IPS-18c (cell line): ENCODE measurements at regions not wholly inside any gene's neighbourhood (a gene's known extent, or its start where the extent isn't known, plus 50 kb on each side); places are given as distances from the start of the nearest gene placed in this dataset.
"Not testable (repeated sequence)": the region's sequence is repeated elsewhere in the genome, so short reads cannot be mapped to it uniquely, and the experiment has no call there.

Experiments used
- H3K4me3 ChIP-seq: 2 replicates; pipeline ENCODE4 v1.7.0; 2013; ENCODE audit warnings: low read depth, mild to moderate bottlenecking, low read length, moderate library complexity; ENCODE audit not compliant: insufficient read depth
- H3K9me3 ChIP-seq: one replicate; pipeline ENCODE4 v1.6.1; 2013; ENCODE audit warnings: mild to moderate bottlenecking, low read length, moderate library complexity; ENCODE audit not compliant: control insufficient read depth, insufficient read depth

- no peak overlapping the region for H3K4me3 ChIP-seq
- no peaks in the 10 kb centered on the region for H3K9me3 ChIP-seq
These were observed 73.3 kb downstream of the OLFM4 start for GRCh38 chr13:53101883-53102282.

- H3K9me3 ChIP-seq: no peaks in the 10 kb centered on the region
- H3K4me3 ChIP-seq: no peak overlapping the region
These were observed 75.5 kb downstream of the OLFM4 start for GRCh38 chr13:53104136-53104535.

- Histone ChIP-seq H3K4me3 (no peak overlapping the region), H3K9me3 (no peaks in the 10 kb centered on the region)
These were observed 76.9 kb downstream of the OLFM4 start for GRCh38 chr13:53105477-53105876.

DNA sequence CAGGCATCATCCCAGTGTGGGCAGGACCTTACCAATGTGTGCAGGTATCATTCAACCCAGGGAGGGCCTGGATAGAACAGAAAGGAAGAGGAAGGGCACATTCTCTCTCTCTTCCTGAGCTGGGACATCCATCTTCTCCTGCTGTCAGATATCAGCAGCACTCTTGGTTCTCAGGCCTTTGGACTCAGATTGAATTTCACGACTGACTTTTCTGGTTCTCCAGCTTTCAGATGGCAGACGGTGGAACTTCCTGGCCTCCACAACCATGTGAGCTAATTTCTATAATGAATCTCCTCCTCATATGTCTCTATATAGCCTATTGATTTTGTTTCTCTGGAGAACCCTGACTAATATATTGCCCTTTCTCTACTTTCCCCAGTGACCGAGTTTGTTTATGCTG, 77.3 kb downstream of the OLFM4 start:
- Histone ChIP-seq H3K9me3 (no peaks in the 10 kb centered on the region), H3K4me3 (no peak overlapping the region)

DNA sequence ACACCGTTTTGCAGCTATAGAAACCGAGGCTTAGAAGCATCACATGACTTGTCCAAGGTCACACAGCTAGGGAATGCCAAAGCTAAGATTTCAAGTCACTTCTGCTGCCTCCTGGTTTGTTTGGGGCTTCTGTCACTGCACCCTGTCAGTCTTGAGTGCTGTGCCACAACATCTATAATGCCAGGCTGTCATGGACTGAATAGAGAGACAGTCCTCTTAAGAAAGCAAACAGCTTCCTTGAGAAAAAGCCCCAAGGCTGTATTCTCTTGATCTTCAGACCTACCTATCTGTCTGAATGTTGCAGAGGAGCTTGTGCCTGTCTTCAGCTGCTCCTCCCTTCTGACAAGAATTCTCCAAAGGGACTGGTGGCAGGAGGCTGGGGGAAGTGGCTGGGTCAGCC, 81.6 kb downstream of the OLFM4 start:
- no peaks in the 10 kb centered on the region for H3K9me3 ChIP-seq
- no peak overlapping the region for H3K4me3 ChIP-seq

GRCh38 chr13:53110614-53111013, 82.0 kb downstream of the OLFM4 start:
- Histone ChIP-seq H3K9me3 (no peaks in the 10 kb centered on the region), H3K4me3 (no peak overlapping the region)

GRCh38 chr13:53112522-53112921, 83.9 kb downstream of the OLFM4 start:
- no peak overlapping the region for H3K4me3 ChIP-seq

DNA sequence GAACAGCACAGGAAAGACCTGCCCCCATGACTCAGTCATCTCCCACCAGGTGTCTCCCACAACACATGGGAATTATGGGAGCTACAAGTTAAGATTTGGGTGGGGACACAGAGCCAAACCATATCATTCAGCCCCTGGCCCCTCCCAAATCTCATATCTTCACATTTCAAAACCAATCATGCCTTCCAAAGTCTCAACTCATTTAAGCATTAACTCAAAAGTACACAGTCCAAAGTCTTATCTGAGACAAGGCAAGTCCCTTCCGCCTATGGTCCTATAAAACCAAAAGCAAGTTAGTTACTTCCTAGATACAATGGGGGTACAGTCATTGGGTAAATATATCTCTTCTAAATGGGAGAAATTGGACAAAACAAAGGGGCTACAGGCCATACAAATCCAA, 88.4 kb downstream of the OLFM4 start:
- H3K4me3 ChIP-seq, H3K9me3 ChIP-seq: not testable (repeated sequence)

More at GRCh38 chr13:53112522-53112921, 83.9 kb downstream of the OLFM4 start:
- peaks cover 2% of the 10 kb centered on the region for H3K9me3 ChIP-seq

DNA sequence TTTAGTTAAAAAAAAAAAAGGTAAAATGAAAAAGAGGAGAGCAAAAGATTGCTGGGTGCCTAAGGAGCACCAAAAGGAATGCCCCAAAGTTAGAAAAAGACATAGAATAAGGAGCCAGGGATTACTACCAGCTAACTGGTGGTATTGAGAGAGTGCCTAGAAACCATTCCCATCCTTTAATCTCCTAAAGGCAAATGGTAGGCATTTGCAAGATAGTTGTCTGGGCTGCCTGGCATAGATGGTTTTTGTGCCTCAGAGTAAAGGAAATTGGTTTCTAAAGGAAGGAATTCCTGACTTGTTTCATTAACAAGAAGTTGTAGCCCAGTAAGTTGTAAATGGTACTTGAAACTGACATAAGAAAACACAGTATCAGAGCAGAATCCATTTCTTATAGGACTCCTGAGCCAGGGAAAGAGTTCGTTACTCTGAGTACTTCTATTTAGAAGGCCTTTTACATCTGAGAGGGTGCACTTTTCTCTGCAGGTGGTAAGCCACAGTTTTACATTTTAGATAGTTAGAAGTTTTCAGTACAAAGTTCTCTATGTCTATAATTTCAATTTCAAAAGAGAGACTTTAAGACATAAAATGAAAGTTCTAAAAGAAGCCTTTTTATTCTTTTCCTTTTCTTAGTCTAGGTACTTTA, 92.6 kb downstream of the OLFM4 start:
- no peak overlapping the region for H3K4me3 ChIP-seq
- H3K9me3 ChIP-seq: peaks cover 6% of the 10 kb centered on the region

GRCh38 chr13:53121919-53122318, 93.3 kb downstream of the OLFM4 start:
- peaks cover 6% of the 10 kb centered on the region for H3K9me3 ChIP-seq
- H3K4me3 ChIP-seq: no peak overlapping the region

DNA sequence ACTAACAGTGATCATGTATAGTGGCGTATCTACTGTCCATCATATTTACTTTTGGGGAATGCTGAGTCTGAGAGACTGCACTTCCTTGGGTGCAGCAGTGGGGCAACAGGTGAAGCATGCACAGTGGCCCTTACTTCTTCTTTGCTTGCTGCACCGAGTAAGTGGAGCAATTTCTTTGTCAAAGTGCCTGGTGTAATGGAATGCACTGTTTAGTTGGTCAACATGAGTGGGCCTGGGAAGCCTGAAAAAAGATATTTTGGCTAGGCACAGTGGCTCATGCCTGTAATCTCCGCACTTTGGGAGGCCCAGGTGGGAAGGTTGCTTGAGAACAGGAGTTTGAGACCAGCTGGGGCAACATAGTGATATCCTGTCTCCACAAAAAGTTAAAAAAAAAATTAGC, 94.9 kb downstream of the OLFM4 start:
- no peak overlapping the region for H3K4me3 ChIP-seq

GRCh38 chr13:53124623-53125022, 96.0 kb downstream of the OLFM4 start:
- no peak overlapping the region for H3K4me3 ChIP-seq
- H3K9me3 ChIP-seq: no peaks in the 10 kb centered on the region

More for the DNA sequence above, 94.9 kb downstream of the OLFM4 start:
- H3K9me3 ChIP-seq: no peaks in the 10 kb centered on the region

DNA sequence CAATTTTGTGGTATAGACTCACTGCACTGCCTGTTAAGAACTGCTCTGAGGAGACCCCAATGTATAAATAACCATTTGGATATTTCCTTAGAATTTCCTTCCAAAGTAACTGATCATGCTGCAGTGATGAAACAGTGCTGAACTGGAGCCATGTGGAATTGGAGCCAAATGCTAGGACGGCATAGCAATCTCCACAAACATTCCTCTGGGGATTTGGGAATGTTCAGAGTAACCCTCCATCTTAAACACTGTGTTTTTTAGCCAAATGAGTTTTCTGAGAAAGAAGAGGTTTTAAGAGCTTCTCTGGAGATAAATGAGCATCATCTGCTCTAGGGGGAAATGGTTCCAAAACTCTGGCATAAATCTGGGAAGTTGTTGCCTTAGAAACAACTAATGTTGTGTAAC, 98.2 kb downstream of the OLFM4 start:
- Histone ChIP-seq H3K9me3 (no peaks in the 10 kb centered on the region), H3K4me3 (no peak overlapping the region)

DNA sequence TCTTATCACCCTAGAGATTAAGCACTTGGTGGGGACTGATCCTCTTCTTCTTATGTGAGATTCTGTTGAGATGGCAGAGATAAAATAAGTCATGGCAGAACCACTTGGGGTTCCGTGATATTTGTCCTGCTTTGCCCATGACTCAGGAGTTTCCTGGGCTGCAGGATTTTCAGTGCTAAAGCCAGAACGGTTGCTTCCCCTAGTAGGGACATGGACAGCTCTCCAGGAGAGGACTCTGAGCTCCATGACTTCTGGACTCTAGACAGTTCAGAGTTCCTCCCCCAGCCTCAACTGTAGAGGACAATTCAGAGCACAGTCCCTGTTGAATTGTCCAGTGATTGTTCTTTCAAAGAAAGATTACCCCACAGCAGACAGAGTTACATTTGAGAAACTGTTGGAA, 98.8 kb downstream of the OLFM4 start:
- Histone ChIP-seq H3K4me3 (no peak overlapping the region), H3K9me3 (no peaks in the 10 kb centered on the region)

- no peaks in the 10 kb centered on the region for H3K9me3 ChIP-seq
- no peak overlapping the region for H3K4me3 ChIP-seq
These were observed 101.3 kb downstream of the OLFM4 start for GRCh38 chr13:53129864-53130393.

- H3K9me3 ChIP-seq: no peaks in the 10 kb centered on the region
- H3K4me3 ChIP-seq: no peak overlapping the region
These were observed 102.7 kb downstream of the OLFM4 start for GRCh38 chr13:53131361-53131760.

- Histone ChIP-seq H3K4me3 (no peak overlapping the region), H3K9me3 (no peaks in the 10 kb centered on the region)
These were observed 106.7 kb downstream of the OLFM4 start for GRCh38 chr13:53135301-53135700.

DNA sequence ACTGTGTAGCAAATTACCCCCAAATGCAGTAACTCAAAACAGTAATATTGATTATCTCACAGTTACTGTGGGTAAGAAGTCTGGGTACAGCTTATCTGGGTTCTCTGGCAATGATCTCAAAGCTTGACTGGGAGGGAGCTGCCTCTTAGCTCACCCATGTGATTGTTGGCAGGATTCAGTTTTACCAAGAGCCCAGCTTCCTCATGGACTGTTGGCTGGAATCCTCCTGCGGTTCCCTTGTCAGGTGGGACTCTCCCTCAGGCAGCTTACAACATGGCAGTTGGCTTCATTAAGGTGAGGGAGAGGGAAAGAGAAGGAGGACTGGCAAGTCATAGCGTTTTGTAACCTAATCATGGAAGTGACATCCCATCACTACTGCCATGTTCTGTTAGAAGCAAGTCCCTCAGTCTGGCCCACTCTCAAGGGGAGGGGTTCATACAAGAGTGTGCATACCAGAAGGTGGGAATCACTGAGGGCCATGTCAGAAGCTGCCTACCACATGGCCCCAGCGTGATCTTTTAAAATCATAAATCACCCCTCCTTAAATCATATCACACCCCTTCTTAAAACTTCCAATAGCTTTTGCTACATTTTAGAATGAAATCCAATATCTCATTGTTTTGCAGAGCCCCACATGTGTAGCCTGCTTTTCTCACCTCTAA, 108.1 kb downstream of the OLFM4 start:
- H3K4me3 ChIP-seq: no peak overlapping the region
- H3K9me3 ChIP-seq: no peaks in the 10 kb centered on the region
